HepG2 (cell line): ENCODE measurements at regions not wholly inside any gene's neighbourhood (a gene's known extent, or its start where the extent isn't known, plus 50 kb on each side); places are given as distances from the start of the nearest gene placed in this dataset.

Experiments
- BRD4 ChIP-seq: sonication (generic); formaldehyde crosslinking; IDR thresholded peaks from 2 replicates; pipeline ENCODE4 v1.4.0; 2020; ENCODE audit warnings: missing genetic modification reagents
- DMAP1 ChIP-seq: IDR thresholded peaks from 2 replicates; pipeline ENCODE4 v1.6.1; 2016
- GATA4 ChIP-seq: sonication (generic); IDR thresholded peaks from 2 replicates; pipeline ENCODE4 v1.6.1; 2016; ENCODE audit warnings: antibody characterized with exemption, low read depth, borderline replicate concordance
- HMG20A ChIP-seq: IDR thresholded peaks from 2 replicates; pipeline ENCODE4 v1.6.1; 2016; ENCODE audit warnings: borderline replicate concordance
- ISL2 ChIP-seq: sonication (generic); formaldehyde crosslinking; IDR thresholded peaks from 2 replicates; pipeline ENCODE4 v1.5.0; 2020; ENCODE audit warnings: missing genetic modification reagents
- MYC ChIP-seq: sonication (generic); formaldehyde crosslinking; IDR thresholded peaks from 2 replicates; pipeline ENCODE4 v1.9.0; 2021; ENCODE audit warnings: missing genetic modification reagents, borderline replicate concordance
- PAX8 ChIP-seq: sonication (generic); formaldehyde crosslinking; IDR thresholded peaks from 2 replicates; pipeline ENCODE4 v1.8.0; 2022; ENCODE audit warnings: mild to moderate bottlenecking, missing genetic modification reagents, borderline replicate concordance
- PBX2 ChIP-seq: IDR thresholded peaks from 2 replicates; pipeline ENCODE4 v1.6.1; 2016; ENCODE audit warnings: control low read depth
- RXRB ChIP-seq: IDR thresholded peaks from 2 replicates; pipeline ENCODE4 v1.6.1; 2016; ENCODE audit warnings: borderline replicate concordance, missing genetic modification reagents, missing compliant biosample characterization
- SIN3A ChIP-seq: IDR thresholded peaks from 2 replicates; pipeline ENCODE4 v1.6.1; 2011; ENCODE audit warnings: low read depth, mild to moderate bottlenecking, control low read depth, low read length, borderline replicate concordance
- SPEN ChIP-seq: sonication (generic); formaldehyde crosslinking; IDR thresholded peaks from 2 replicates; pipeline ENCODE4 v1.5.1; 2020; ENCODE audit warnings: low read depth, mild to moderate bottlenecking, missing genetic modification reagents
- TAF15 ChIP-seq: fragments of 200-400 bp; formaldehyde crosslinking; IDR thresholded peaks from one replicate; pipeline ENCODE4 v1.6.1; 2018; ENCODE audit warnings: mild to moderate bottlenecking, low read depth, low read length; ENCODE audit not compliant: poor library complexity, severe bottlenecking
- TMF1 ChIP-seq: sonication (generic); formaldehyde crosslinking; IDR thresholded peaks from 2 replicates; pipeline ENCODE4 v1.8.1; 2022; ENCODE audit warnings: low read depth, missing genetic modification reagents
- ZBTB42 ChIP-seq: sonication (generic); formaldehyde crosslinking; IDR thresholded peaks from 2 replicates; pipeline ENCODE4 v1.5.0; 2020; ENCODE audit warnings: mild to moderate bottlenecking, missing genetic modification reagents
- ZFYVE20 ChIP-seq: sonication (generic); formaldehyde crosslinking; IDR thresholded peaks from 2 replicates; pipeline ENCODE4 v1.8.0; 2023; ENCODE audit warnings: low read depth, mild to moderate bottlenecking, moderate library complexity, missing genetic modification reagents, borderline replicate concordance
- ZMAT3 ChIP-seq: sonication (generic); formaldehyde crosslinking; conservative IDR thresholded peaks from 2 replicates; pipeline ENCODE4 v1.7.0; 2021; ENCODE audit warnings: missing genetic modification reagents
- ZNF280D ChIP-seq: sonication (generic); formaldehyde crosslinking; IDR thresholded peaks from 2 replicates; pipeline ENCODE4 v1.5.1; 2020; ENCODE audit warnings: mild to moderate bottlenecking, missing genetic modification reagents
- ZNF3 ChIP-seq: IDR thresholded peaks from 2 replicates; pipeline ENCODE4 v1.7.0; 2017; ENCODE audit warnings: inconsistent platforms
- ZNF326 ChIP-seq: sonication (generic); formaldehyde crosslinking; IDR thresholded peaks from 2 replicates; pipeline ENCODE4 v1.4.0; 2020; ENCODE audit warnings: missing genetic modification reagents, borderline replicate concordance
- ZNF354B ChIP-seq: sonication (generic); formaldehyde crosslinking; IDR thresholded peaks from 2 replicates; pipeline ENCODE4 v1.8.0; 2022; ENCODE audit warnings: mild to moderate bottlenecking, missing genetic modification reagents
- ZNF431 ChIP-seq: sonication (generic); formaldehyde crosslinking; IDR thresholded peaks from 2 replicates; pipeline ENCODE4 v1.9.0; 2022; ENCODE audit warnings: missing genetic modification reagents, low read depth, mild to moderate bottlenecking, borderline replicate concordance
- ZNF510 ChIP-seq: sonication (generic); formaldehyde crosslinking; IDR thresholded peaks from 2 replicates; pipeline ENCODE4 v1.4.0; 2020; ENCODE audit warnings: low read depth, mild to moderate bottlenecking, missing genetic modification reagents
- ZNF629 ChIP-seq: sonication (generic); formaldehyde crosslinking; conservative IDR thresholded peaks from 2 replicates; pipeline ENCODE4 v1.5.0; 2020; ENCODE audit warnings: missing genetic modification reagents
- ZNF746 ChIP-seq: sonication (generic); formaldehyde crosslinking; IDR thresholded peaks from 2 replicates; pipeline ENCODE4 v1.8.0; 2022; ENCODE audit warnings: mild to moderate bottlenecking, missing genetic modification reagents
- TF ChIP-seq, protein P1 (sequence below): sonication (generic); formaldehyde crosslinking; IDR thresholded peaks from 2 replicates; pipeline ENCODE4 v1.4.0; 2020; ENCODE audit warnings: mild to moderate bottlenecking, low read depth, missing genetic modification reagents
- TF ChIP-seq, protein P2 (sequence below): IDR thresholded peaks from 2 replicates; pipeline ENCODE4 v1.6.1; 2016; ENCODE audit warnings: missing compliant biosample characterization, missing genetic modification reagents, borderline replicate concordance

- TF ChIP-seq ZBTB42 (no peak), ZNF354B (CRISPR knock-in tag) (no peak), GATA4 (no peak), HMG20A (CRISPR knock-in tag) (no peak), BRD4 (CRISPR knock-in tag) (peak; percentile 94), SPEN (CRISPR knock-in tag) (no peak), ZNF431 (CRISPR knock-in tag) (no peak), RXRB (CRISPR knock-in tag) (peak; percentile 31; the same call in 1 of the 2 replicates), ZNF629 (CRISPR knock-in tag) (no peak), ZNF280D (CRISPR knock-in tag) (no peak), ISL2 (no peak), ZFYVE20 (no peak), SIN3A (no peak), PAX8 (CRISPR knock-in tag) (no peak), TAF15 (no peak), ZMAT3 (CRISPR knock-in tag) (no peak), TMF1 (CRISPR knock-in tag) (no peak), ZNF746 (no peak), MYC (no peak), PBX2 (CRISPR knock-in tag) (no peak), ZNF326 (CRISPR knock-in tag) (no peak), ZNF3 (CRISPR knock-in tag) (no peak), DMAP1 (CRISPR knock-in tag) (no peak), ZNF510 (CRISPR knock-in tag) (no peak)
- TF ChIP-seq, protein P1, sequence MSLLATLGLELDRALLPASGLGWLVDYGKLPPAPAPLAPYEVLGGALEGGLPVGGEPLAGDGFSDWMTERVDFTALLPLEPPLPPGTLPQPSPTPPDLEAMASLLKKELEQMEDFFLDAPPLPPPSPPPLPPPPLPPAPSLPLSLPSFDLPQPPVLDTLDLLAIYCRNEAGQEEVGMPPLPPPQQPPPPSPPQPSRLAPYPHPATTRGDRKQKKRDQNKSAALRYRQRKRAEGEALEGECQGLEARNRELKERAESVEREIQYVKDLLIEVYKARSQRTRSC = no peak
- TF ChIP-seq, protein P2, sequence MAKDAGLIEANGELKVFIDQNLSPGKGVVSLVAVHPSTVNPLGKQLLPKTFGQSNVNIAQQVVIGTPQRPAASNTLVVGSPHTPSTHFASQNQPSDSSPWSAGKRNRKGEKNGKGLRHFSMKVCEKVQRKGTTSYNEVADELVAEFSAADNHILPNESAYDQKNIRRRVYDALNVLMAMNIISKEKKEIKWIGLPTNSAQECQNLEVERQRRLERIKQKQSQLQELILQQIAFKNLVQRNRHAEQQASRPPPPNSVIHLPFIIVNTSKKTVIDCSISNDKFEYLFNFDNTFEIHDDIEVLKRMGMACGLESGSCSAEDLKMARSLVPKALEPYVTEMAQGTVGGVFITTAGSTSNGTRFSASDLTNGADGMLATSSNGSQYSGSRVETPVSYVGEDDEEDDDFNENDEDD (CRISPR knock-in tag) = peak; percentile 55; the same call in 1 of the 2 replicates
- TF ChIP-seq, all 625 proteins: peak for 48
These were observed 611.7 kb downstream of the NR2F1-AS1 start (continued) for GRCh38 chr5:92969191-92969780.
